ENCODE measurements at regions not wholly inside any gene's neighbourhood (a gene's known extent, or its start where the extent isn't known, plus 50 kb on each side); places are given as distances from the start of the nearest gene placed in this dataset.

GRCh38 chr14:96627811-96628775 lies 125.9 kb downstream of the PAPOLA start:
- H3K9me2 ChIP-seq (ENCODE audit: insufficient read depth) = no peaks in the 10 kb centered on the region
- H3K4me3 ChIP-seq (replicated peaks in 1 of 2; ENCODE audit: low read depth in 1 of 2, low read length in 2 of 2) = no peak overlapping the region
- H3K27me3 ChIP-seq (ENCODE audit: insufficient read depth, low read length) = peaks cover 7% of the 10 kb centered on the region; the same call in 1 of the 2 replicates

GRCh38 chr14:96629082-96629481 lies 126.9 kb downstream of the PAPOLA start:
- ATAC-seq (no peak), DNase-seq (ENCODE audit: low read depth, low spot score) (no peak)
- Histone ChIP-seq H2AFZ (ENCODE audit: low read depth, low read length, poor library complexity, severe bottlenecking) (no peak overlapping the region), H3K4me1 (ENCODE audit: control insufficient read depth in 1 of 2, insufficient read depth in 2 of 2, low read length in 2 of 2) (no peaks in the 10 kb centered on the region; a peak in 1 of 4 replicates), H3K4me3 (replicated peaks in 1 of 2; ENCODE audit: low read depth in 1 of 2, low read length in 2 of 2) (no peak overlapping the region), H4K20me1 (ENCODE audit: insufficient read depth) (no peaks in the 10 kb centered on the region), H3K9me2 (ENCODE audit: insufficient read depth) (no peaks in the 10 kb centered on the region), H3K9ac (ENCODE audit: low read length) (no peak overlapping the region), H3K27me3 (ENCODE audit: insufficient read depth, low read length) (peaks cover 7% of the 10 kb centered on the region; the same call in 1 of the 2 replicates), H3K9me3 (ENCODE audit: control insufficient read depth in 1 of 2, insufficient read depth in 1 of 2, low read depth in 1 of 2, low read length in 2 of 2) (no peaks in the 10 kb centered on the region), H3K36me3 (ENCODE audit: control insufficient read depth in 1 of 2, insufficient read depth in 2 of 2, low read length in 2 of 2) (no peaks in the 10 kb centered on the region), H3K79me2 (ENCODE audit: insufficient read depth, low read length) (no peaks in the 10 kb centered on the region), H3K4me2 (ENCODE audit: low read length) (no peak overlapping the region), H3K27ac (ENCODE audit: low read depth, low read length) (no peak overlapping the region)
- CTCF ChIA-PET = no interaction called here
- TF ChIP-seq JUND (IDR thresholded peaks at IDR 0.05) = no peak
- no TSS peak for BruUV-seq (replicated peaks)
- intact Hi-C loops (cut with micrococcal nuclease) = no loop called here
- RAD21 ChIA-PET (ENCODE audit: low non-redundant PET in 1 of 2, low total read pairs in 2 of 2, uncharacterized antibody in 2 of 2, unreplicated experiment in 2 of 2) = no interaction called here
- POLR2A ChIA-PET = no interaction called here

More at GRCh38 chr14:96627811-96628775, 125.9 kb downstream of the PAPOLA start:
- Histone ChIP-seq H2AFZ (ENCODE audit: low read depth, low read length, poor library complexity, severe bottlenecking) (no peak overlapping the region), H3K4me2 (ENCODE audit: low read length) (no peak overlapping the region), H3K9me3 (ENCODE audit: control insufficient read depth in 1 of 2, insufficient read depth in 1 of 2, low read depth in 1 of 2, low read length in 2 of 2) (no peaks in the 10 kb centered on the region), H4K20me1 (ENCODE audit: insufficient read depth) (no peaks in the 10 kb centered on the region), H3K36me3 (ENCODE audit: control insufficient read depth in 1 of 2, insufficient read depth in 2 of 2, low read length in 2 of 2) (no peaks in the 10 kb centered on the region), H3K27ac (ENCODE audit: low read depth, low read length) (no peak overlapping the region), H3K9ac (ENCODE audit: low read length) (no peak overlapping the region), H3K4me1 (ENCODE audit: control insufficient read depth in 1 of 2, insufficient read depth in 2 of 2, low read length in 2 of 2) (no peaks in the 10 kb centered on the region; a peak in 1 of 4 replicates), H3K79me2 (ENCODE audit: insufficient read depth, low read length) (no peaks in the 10 kb centered on the region)
- ChIA-PET CTCF (no interaction called here), RAD21 (ENCODE audit: low non-redundant PET in 1 of 2, low total read pairs in 2 of 2, uncharacterized antibody in 2 of 2, unreplicated experiment in 2 of 2) (no interaction called here), POLR2A (no interaction called here)
- intact Hi-C loops (cut with micrococcal nuclease) = no loop called here
- no peak for DNase-seq (ENCODE audit: low read depth, low spot score)
- BruUV-seq (replicated peaks) = no TSS peak
- TF ChIP-seq SIN3A (IDR thresholded peaks at IDR 0.05; ENCODE audit: low read depth) (no peak), SRF (IDR thresholded peaks at IDR 0.05; ENCODE audit: low read depth) (no peak), SP1 (IDR thresholded peaks at IDR 0.05; ENCODE audit: low read depth) (no peak), ATF3 (IDR thresholded peaks at IDR 0.05) (no peak), POLR2A (IDR thresholded peaks at IDR 0.05; ENCODE audit: borderline replicate concordance, extremely low read depth, insufficient read depth, insufficient read length) (no peak)
- no peak for ATAC-seq
